BJ (cell line): ENCODE measurements at regions not wholly inside any gene's neighbourhood (a gene's known extent, or its start where the extent isn't known, plus 50 kb on each side); places are given as distances from the start of the nearest gene placed in this dataset.

Experiments used
- CTCF ChIA-PET: fragments of 350-600 bp; formaldehyde crosslinking; extraction: SDS; loops from one replicate; lab custom pipeline; 2021; ENCODE audit warnings: antibody characterized with exemption, inconsistent platforms; lab: Yijun Ruan, JAX
- POLR2A ChIA-PET: fragments of 300-600 bp; sonication (Branson Sonifier 250); formaldehyde crosslinking; extraction: SDS; loops from one replicate; lab custom pipeline; 2021; ENCODE audit warnings: antibody characterized with exemption; lab: Charles Lee
- DNase-seq: peaks from one replicate; pipeline ENCODE4 v3.0.0-alpha.2; 2011; ENCODE audit warnings: low read depth
- H3K27me3 ChIP-seq: 2 replicates; pipeline ENCODE4 v1.6.0; 2011; ENCODE audit warnings: low read length; ENCODE audit not compliant: control insufficient read depth, insufficient read depth
- H3K36me3 ChIP-seq: 2 replicates; pipeline ENCODE4 v1.5.1; 2011; ENCODE audit warnings: low read length; ENCODE audit not compliant: control insufficient read depth, insufficient read depth
- H3K4me3 ChIP-seq: 2 replicates; pipeline ENCODE4 v1.5.1; 2011; ENCODE audit warnings: low read depth, mild to moderate bottlenecking, control low read depth, low read length
- CTCF ChIP-seq: IDR thresholded peaks from 2 replicates; pipeline ENCODE4 v1.5.1; 2011; ENCODE audit warnings: low read depth, mild to moderate bottlenecking, control low read depth, inconsistent platforms, low read length, moderate library complexity; ENCODE audit not compliant: insufficient read depth

GRCh38 chr12:63424671-63425070 lies 243.6 kb downstream of the DPY19L2 start:
- CTCF ChIA-PET: no interaction called here
- POLR2A ChIA-PET: no interaction called here
- DNase-seq: no peak

GRCh38 chr12:63423839-63424238 lies 244.5 kb downstream of the DPY19L2 start:
- no peak for DNase-seq
- Histone ChIP-seq H3K27me3 (no peaks in the 10 kb centered on the region; the same call in 1 of the 2 replicates), H3K36me3 (no peaks in the 10 kb centered on the region), H3K4me3 (no peak overlapping the region)
- no peak for TF ChIP-seq CTCF
- ChIA-PET POLR2A (no interaction called here), CTCF (interaction anchor here (0.6 kb wide), 1 partner anchor 15 kb away, joined by 3 read pairs; no protein-coding TSS in a partner anchor)

More at GRCh38 chr12:63424671-63425070, 243.6 kb downstream of the DPY19L2 start:
- no peaks in the 10 kb centered on the region; the same call in 1 of the 2 replicates for H3K27me3 ChIP-seq
- no peak for TF ChIP-seq CTCF
- H3K36me3 ChIP-seq: no peaks in the 10 kb centered on the region
- H3K4me3 ChIP-seq: no peak overlapping the region

- ChIA-PET CTCF (interaction anchor here (0.6 to 3.5 kb wide), 10 partner anchors 9 to 1576 kb away, joined by 3 to 17 read pairs (median 4); no protein-coding TSS in a partner anchor), POLR2A (no interaction called here)
- peak; percentile 65 for TF ChIP-seq CTCF
- no peaks in the 10 kb centered on the region; the same call in 1 of the 2 replicates for H3K27me3 ChIP-seq
- no peaks in the 10 kb centered on the region for H3K36me3 ChIP-seq
- no peak for DNase-seq
- H3K4me3 ChIP-seq: no peak overlapping the region
These were observed 248.1 kb downstream of the DPY19L2 start for GRCh38 chr12:63420206-63420644.

GRCh38 chr12:63419154-63419553 lies 249.1 kb downstream of the DPY19L2 start:
- CTCF ChIA-PET: interaction anchor here (1.5 to 3.5 kb wide), 4 partner anchors 10 to 383 kb away, joined by 4 to 17 read pairs (median 7); no protein-coding TSS in a partner anchor
- DNase-seq: no peak

GRCh38 chr12:63416788-63417187 lies 251.5 kb downstream of the DPY19L2 start:
- no peaks in the 10 kb centered on the region for H3K36me3 ChIP-seq
- H3K27me3 ChIP-seq: no peaks in the 10 kb centered on the region
- ChIA-PET CTCF (no interaction called here), POLR2A (no interaction called here)
- no peak overlapping the region for H3K4me3 ChIP-seq
- no peak for TF ChIP-seq CTCF
- DNase-seq: no peak

More at GRCh38 chr12:63419154-63419553, 249.1 kb downstream of the DPY19L2 start:
- POLR2A ChIA-PET: no interaction called here
- H3K4me3 ChIP-seq: no peak overlapping the region
- H3K36me3 ChIP-seq: no peaks in the 10 kb centered on the region
- H3K27me3 ChIP-seq: no peaks in the 10 kb centered on the region
- TF ChIP-seq CTCF: no peak
